Vagina (tissue), 2 donors: ENCODE measurements at regions not wholly inside any gene's neighbourhood (a gene's known extent, or its start where the extent isn't known, plus 50 kb on each side); places are given as distances from the start of the nearest gene placed in this dataset.

Source experiments
- DNase-seq, 2 donors: peaks; one replicate each; pipeline ENCODE4 v3.0.0-alpha.2; 2017; ENCODE audit errors: extremely low spot score in 2 of 2
- H3K27ac ChIP-seq: fragments of 200-600 bp; sonication (generic); one replicate; pipeline ENCODE4 v1.5.1; 2019
- H3K27me3 ChIP-seq: fragments of 200-600 bp; sonication (generic); one replicate; pipeline ENCODE4 v1.5.1; 2019
- H3K36me3 ChIP-seq, 2 donors: fragments of 200-600 bp; sonication (generic); one replicate each; pipeline ENCODE4 v1.5.1; 2017 to 2019
- H3K4me1 ChIP-seq: fragments of 200-600 bp; sonication (generic); one replicate; pipeline ENCODE4 v1.5.1; 2019
- H3K4me3 ChIP-seq, 2 donors: fragments of 200-600 bp; sonication (generic); 1 replicate in 1 of 2; 2 replicates in 1 of 2; pipeline ENCODE4 v1.5.1; 2016 to 2019
- H3K9me3 ChIP-seq: fragments of 200-600 bp; sonication (generic); one replicate; pipeline ENCODE4 v1.5.1; 2019
- POLR2A ChIP-seq, 2 donors: fragments of 450-650 bp; IDR thresholded peaks; one replicate each; pipeline ENCODE4 v1.6.1; 2017; ENCODE audit warnings: antibody characterized with exemption in 2 of 2, mild to moderate bottlenecking in 2 of 2, moderate library complexity in 2 of 2
- POLR2AphosphoS5 ChIP-seq, 2 donors: sonication (generic); formaldehyde crosslinking; IDR thresholded peaks; one replicate each; pipeline ENCODE4 v1.9.0; 2017; ENCODE audit warnings: antibody characterized with exemption in 2 of 2, mild to moderate bottlenecking in 2 of 2, low read depth in 1 of 2; ENCODE audit not compliant: insufficient read depth in 1 of 2
- intact Hi-C: fragments of 100-400 bp; cut with DNase I; formaldehyde crosslinking; loops from one replicate; pipeline ENCODE4 v1.15.1; 2023
- TF ChIP-seq, protein P1 (sequence below), 3 experiments: fragments of 450-650 bp in 2 of 3; fragments of 200-600 bp in 1 of 3; sonication (generic) in 1 of 3; IDR thresholded peaks; one replicate each; pipeline ENCODE4 v1.5.1; 2017 to 2019; ENCODE audit warnings: antibody characterized with exemption in 3 of 3, mild to moderate bottlenecking in 2 of 3, moderate library complexity in 2 of 3

GRCh38 chr5:163645421-163646416 is 140.3 kb downstream of the MAT2B start:
- no peaks in the 10 kb centered on the region for H3K27me3 ChIP-seq
- no peak overlapping the region for H3K27ac ChIP-seq
- TF ChIP-seq POLR2A (IDR thresholded peaks at IDR 0.05): no peak
- TF ChIP-seq POLR2AphosphoS5 (IDR thresholded peaks at IDR 0.05; ENCODE audit: insufficient read depth in 1 of 2, low read depth in 1 of 2): no peak
- TF ChIP-seq, protein P1, sequence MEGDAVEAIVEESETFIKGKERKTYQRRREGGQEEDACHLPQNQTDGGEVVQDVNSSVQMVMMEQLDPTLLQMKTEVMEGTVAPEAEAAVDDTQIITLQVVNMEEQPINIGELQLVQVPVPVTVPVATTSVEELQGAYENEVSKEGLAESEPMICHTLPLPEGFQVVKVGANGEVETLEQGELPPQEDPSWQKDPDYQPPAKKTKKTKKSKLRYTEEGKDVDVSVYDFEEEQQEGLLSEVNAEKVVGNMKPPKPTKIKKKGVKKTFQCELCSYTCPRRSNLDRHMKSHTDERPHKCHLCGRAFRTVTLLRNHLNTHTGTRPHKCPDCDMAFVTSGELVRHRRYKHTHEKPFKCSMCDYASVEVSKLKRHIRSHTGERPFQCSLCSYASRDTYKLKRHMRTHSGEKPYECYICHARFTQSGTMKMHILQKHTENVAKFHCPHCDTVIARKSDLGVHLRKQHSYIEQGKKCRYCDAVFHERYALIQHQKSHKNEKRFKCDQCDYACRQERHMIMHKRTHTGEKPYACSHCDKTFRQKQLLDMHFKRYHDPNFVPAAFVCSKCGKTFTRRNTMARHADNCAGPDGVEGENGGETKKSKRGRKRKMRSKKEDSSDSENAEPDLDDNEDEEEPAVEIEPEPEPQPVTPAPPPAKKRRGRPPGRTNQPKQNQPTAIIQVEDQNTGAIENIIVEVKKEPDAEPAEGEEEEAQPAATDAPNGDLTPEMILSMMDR (IDR thresholded peaks at IDR 0.05): no peak
- no peak overlapping the region for H3K4me3 ChIP-seq
- H3K9me3 ChIP-seq: no peaks in the 10 kb centered on the region
- intact Hi-C loops: no loop called here
- DNase-seq: no peak
- H3K4me1 ChIP-seq: no peaks in the 10 kb centered on the region
- no peaks in the 10 kb centered on the region for H3K36me3 ChIP-seq

DNA sequence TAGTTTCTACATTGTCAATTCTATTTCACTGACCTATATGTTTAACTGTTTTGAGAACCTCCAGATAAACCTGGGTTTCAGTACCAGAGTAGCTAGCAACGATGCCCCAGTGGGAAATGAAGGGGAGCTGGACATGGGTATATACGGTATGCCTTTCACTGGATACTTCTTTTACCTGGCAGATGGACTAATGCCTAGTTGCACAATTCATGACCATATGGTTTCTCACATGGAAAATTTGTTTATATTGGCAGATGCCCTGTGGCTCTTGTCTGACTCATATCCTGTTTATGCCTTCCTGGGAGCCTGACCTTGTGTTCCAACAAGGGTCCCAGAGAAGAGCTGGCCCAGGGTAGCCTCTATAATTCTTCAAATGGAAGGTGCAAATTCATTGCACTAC is 144.1 kb downstream of the MAT2B start:
- no peaks in the 10 kb centered on the region for H3K9me3 ChIP-seq
- no peak overlapping the region for H3K4me3 ChIP-seq
- no peaks in the 10 kb centered on the region for H3K27me3 ChIP-seq
- no peak for DNase-seq
- intact Hi-C loops: no loop called here
- H3K36me3 ChIP-seq: no peaks in the 10 kb centered on the region
- TF ChIP-seq POLR2A (IDR thresholded peaks at IDR 0.05) (no peak), POLR2AphosphoS5 (IDR thresholded peaks at IDR 0.05; ENCODE audit: insufficient read depth in 1 of 2, low read depth in 1 of 2) (no peak)
- TF ChIP-seq, protein P1 (IDR thresholded peaks at IDR 0.05): no peak
- no peaks in the 10 kb centered on the region for H3K4me1 ChIP-seq
- no peak overlapping the region for H3K27ac ChIP-seq

- DNase-seq: no peak
- Histone ChIP-seq H3K9me3 (no peaks in the 10 kb centered on the region), H3K27ac (no peak overlapping the region), H3K4me3 (no peak overlapping the region), H3K27me3 (no peaks in the 10 kb centered on the region), H3K4me1 (no peaks in the 10 kb centered on the region), H3K36me3 (no peaks in the 10 kb centered on the region)
- TF ChIP-seq, protein P1 (IDR thresholded peaks at IDR 0.05): no peak
- TF ChIP-seq POLR2AphosphoS5 (IDR thresholded peaks at IDR 0.05; ENCODE audit: insufficient read depth in 1 of 2, low read depth in 1 of 2) (no peak), POLR2A (IDR thresholded peaks at IDR 0.05) (no peak)
- intact Hi-C loops: no loop called here
These were observed 148.1 kb downstream of the MAT2B start for GRCh38 chr5:163653526-163653925.

DNA sequence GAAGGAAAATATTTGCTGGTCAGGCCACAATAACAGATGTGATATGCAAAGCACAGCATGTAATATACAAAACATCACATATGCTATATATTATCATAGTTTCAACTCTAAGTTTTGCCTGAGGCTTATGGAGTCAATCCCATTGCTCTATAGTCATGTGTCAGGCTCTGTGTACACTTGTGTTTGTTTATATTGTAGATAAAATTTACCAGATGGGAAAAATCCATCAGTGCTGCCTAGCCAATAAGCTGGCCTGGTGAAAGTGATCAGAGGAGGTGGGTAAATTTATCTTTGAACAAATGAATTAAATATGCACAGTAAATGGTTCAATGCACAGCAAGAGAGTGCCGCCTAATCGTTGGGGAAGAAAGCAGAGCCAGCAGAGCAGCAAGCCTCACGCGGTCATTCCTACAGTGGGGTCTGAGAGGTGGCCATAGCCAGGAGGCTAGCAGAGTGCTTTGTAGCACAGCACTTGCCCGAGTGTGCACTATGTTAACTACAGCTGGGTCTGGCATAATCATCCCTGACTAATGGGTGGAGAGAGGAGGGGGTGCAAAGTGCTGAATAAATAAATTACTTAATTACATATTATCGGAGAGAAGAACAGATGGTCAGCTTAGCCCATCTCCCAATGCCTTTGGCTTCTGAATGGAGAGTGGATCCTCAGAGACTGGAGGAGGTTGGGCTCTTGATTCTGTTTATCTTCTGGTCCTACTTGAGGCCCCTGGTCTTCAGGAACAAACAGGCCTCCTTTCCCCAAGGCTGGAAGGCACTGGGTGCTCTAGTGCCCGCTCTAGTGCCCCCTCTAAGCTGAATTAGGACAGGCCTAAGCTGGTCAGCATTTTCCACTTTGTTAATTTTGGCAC is 153.5 kb downstream of the MAT2B start:
- no peak for DNase-seq
- no peak overlapping the region for H3K4me3 ChIP-seq
- TF ChIP-seq POLR2AphosphoS5 (IDR thresholded peaks at IDR 0.05; ENCODE audit: insufficient read depth in 1 of 2, low read depth in 1 of 2): no peak
- no peak for TF ChIP-seq POLR2A (IDR thresholded peaks at IDR 0.05)
- TF ChIP-seq, protein P1 (IDR thresholded peaks at IDR 0.05): no peak
- H3K4me1 ChIP-seq: no peaks in the 10 kb centered on the region
- intact Hi-C loops: no loop called here
- H3K27me3 ChIP-seq: no peaks in the 10 kb centered on the region
- H3K27ac ChIP-seq: no peak overlapping the region
- H3K36me3 ChIP-seq: no peaks in the 10 kb centered on the region
- H3K9me3 ChIP-seq: no peaks in the 10 kb centered on the region
